Heart left ventricle (tissue), 16 donors: ENCODE measurements at regions not wholly inside any gene's neighbourhood (a gene's known extent, or its start where the extent isn't known, plus 50 kb on each side); places are given as distances from the start of the nearest gene placed in this dataset.

Source experiments
- ATAC-seq, 4 donors: fragments of 200-7000 bp; cut with Tn5 transposase; one replicate each; pipeline ENCODE4 v1.9.1; 2020 to 2022; ENCODE audit warnings: moderate library complexity in 4 of 4, mild to moderate bottlenecking in 3 of 4, moderate number of reproducible peaks in 1 of 4
- DNase-seq, 5 donors: peaks; one replicate each; pipeline ENCODE4 v3.0.0-alpha.2; 2020
- H3K27ac ChIP-seq, 12 donors: fragments of 200-600 bp; sonication (generic) in 4 of 12; one replicate each; pipeline versions ENCODE4 v1.5.0 to v1.8.0; 2016 to 2022; ENCODE audit warnings: mild to moderate bottlenecking in 2 of 12
- H3K27me3 ChIP-seq, 9 donors: fragments of 200-600 bp; sonication (generic) in 2 of 9; one replicate each; pipeline versions ENCODE4 v1.5.1 to v1.8.0; 2016 to 2022; ENCODE audit warnings: mild to moderate bottlenecking in 3 of 9
- H3K36me3 ChIP-seq, 9 donors: fragments of 200-600 bp; sonication (generic) in 2 of 9; one replicate each; pipeline versions ENCODE4 v1.5.0 to v1.8.0; 2018 to 2022; ENCODE audit warnings: mild to moderate bottlenecking in 2 of 9
- H3K4me1 ChIP-seq, 12 donors: fragments of 200-600 bp; sonication (generic) in 4 of 12; one replicate each; pipeline versions ENCODE4 v1.5.0 to v1.8.0; 2016 to 2022; ENCODE audit warnings: mild to moderate bottlenecking in 3 of 12
- H3K4me3 ChIP-seq, 12 donors: fragments of 200-600 bp; sonication (generic) in 4 of 12; one replicate each; pipeline versions ENCODE4 v1.5.0 to v1.8.0; 2017 to 2022; ENCODE audit warnings: mild to moderate bottlenecking in 9 of 12, moderate library complexity in 4 of 12
- H3K9me3 ChIP-seq, 12 donors: fragments of 200-600 bp; sonication (generic) in 4 of 12; one replicate each; pipeline versions ENCODE4 v1.5.0 to v1.8.0; 2016 to 2022; ENCODE audit warnings: mild to moderate bottlenecking in 1 of 12
- CTCF ChIP-seq, 12 donors: fragments of 200-600 bp; sonication (generic) in 4 of 12; IDR thresholded peaks; one replicate each; pipeline versions ENCODE4 v1.5.0 to v1.8.0; 2018 to 2022; ENCODE audit warnings: antibody characterized with exemption in 12 of 12, mild to moderate bottlenecking in 5 of 12
- POLR2A ChIP-seq, 2 donors: fragments of 450-650 bp; IDR thresholded peaks; one replicate each; pipeline ENCODE4 v1.6.1; 2017; ENCODE audit warnings: antibody characterized with exemption in 2 of 2, mild to moderate bottlenecking in 2 of 2, moderate library complexity in 2 of 2
- WGBS, 4 donors: extraction: QIAGEN DNeasy Blood & Tissue Kit in 2 of 4; methylation state at CpG; one replicate each; pipeline versions ENCODE4 v1.1.5 to v1.1.7; 2013 to 2018; 5-methylcytosine and 5-hydroxymethylcytosine counted together
- intact Hi-C, 10 donors: fragments of 100-400 bp; cut with DNase I; formaldehyde crosslinking; loops; one replicate each; pipeline versions ENCODE4 v1.11.1 to v1.14.2; 2022
- donor health status: ischemic (EF 13 %, LVEDD 7.1; RV severe dilation, severe dysfunction).
- donor health status: healthy with polysubstance abuse.
- donor health status: DM: no; HTN: yes; CAD: no.
- donor health status: DM: no; HTN: no; CAD: no.
- donor health status: ischemic (EF 25% LVEDD 6.9; RV normal size, moderate dysfunction).
- donor health status: ischemic (EF 25% LVEDD 5.7; RV mildly dilated, moderate dysfunction).
- donor health status: healthy.
- donor health status: DM: yes; HTN: yes; CAD: no.
- donor health status: ischemic (EF 35%, LVEDD 5.7; RV mildly dilated, moderate dysfunction).
- donor health status: nonischemic (EF 11% LVEDD 7.7; RV severe dilation, severe dysfunction).
- donor health status: DM: yes; HTN: yes; CAD: no.
- donor health status: PGD.
- donor health status: ischemic (EF 29% LVEDD 5.4; RV normal size, mild dysfunction).
- donor health status: nonischemic (EF 23%, LVEDD 6.1; RV moderate dilation, normal function).

- H3K27ac ChIP-seq, result no peak overlapping the region
- no peak overlapping the region for H3K4me3 ChIP-seq
- 60 to 74% (median 66%) methylated on average over 3 of the region's 3 CpGs for WGBS, 4 donors
- ATAC-seq, result no peak
- TF ChIP-seq CTCF (IDR thresholded peaks at IDR 0.05) (no peak), POLR2A (IDR thresholded peaks at IDR 0.05) (no peak)
- intact Hi-C loops, result no loop called here
- no peaks in the 10 kb centered on the region for H3K4me1 ChIP-seq
- H3K36me3 ChIP-seq, result no peaks in the 10 kb centered on the region
- no peaks in the 10 kb centered on the region for H3K9me3 ChIP-seq
- peaks cover 0 to 70% (median 28%) of the 10 kb centered on the region in 9 donors for H3K27me3 ChIP-seq
- DNase-seq, result no peak
Measured at GRCh38 chr5:176723440-176723839, 76.2 kb downstream of the TSPAN17 start.

- H3K27me3 ChIP-seq, result peaks cover 0 to 73% (median 24%) of the 10 kb centered on the region in 9 donors
- intact Hi-C loops, result no loop called here
- DNase-seq (no peak), ATAC-seq (no peak)
- no peak for TF ChIP-seq CTCF (IDR thresholded peaks at IDR 0.05)
- no peak for TF ChIP-seq POLR2A (IDR thresholded peaks at IDR 0.05)
- H3K36me3 ChIP-seq, result no peaks in the 10 kb centered on the region
- no peak overlapping the region for H3K27ac ChIP-seq
- H3K9me3 ChIP-seq, result no peaks in the 10 kb centered on the region
- 48 to 61% (median 60%) methylated on average over 8 of the region's 8 CpGs for WGBS, 4 donors
- no peak overlapping the region for H3K4me3 ChIP-seq
- H3K4me1 ChIP-seq, result no peaks in the 10 kb centered on the region
Measured at GRCh38 chr5:176724472-176724871, 77.2 kb downstream of the TSPAN17 start.

GRCh38 chr5:176725521-176726280 is 78.4 kb downstream of the TSPAN17 start:
- Histone ChIP-seq H3K27me3 (peaks cover 0 to 74% (median 23%) of the 10 kb centered on the region in 9 donors), H3K27ac (no peak overlapping the region), H3K36me3 (no peaks in the 10 kb centered on the region), H3K9me3 (peaks cover 0 to 3% (median 0%) of the 10 kb centered on the region in 12 donors), H3K4me3 (no peak overlapping the region), H3K4me1 (no peaks in the 10 kb centered on the region)
- 46 to 61% (median 52%) methylated on average over 20 to 22 of the region's 22 CpGs for WGBS, 4 donors
- DNase-seq (no peak), ATAC-seq (no peak)
- TF ChIP-seq POLR2A (IDR thresholded peaks at IDR 0.05), result no peak
- TF ChIP-seq CTCF (IDR thresholded peaks at IDR 0.05), result no peak
- intact Hi-C loops, result no loop called here

GRCh38 chr5:176726746-176727527 is 79.7 kb downstream of the TSPAN17 start:
- Histone ChIP-seq H3K4me3 (no peak overlapping the region), H3K27ac (no peak overlapping the region), H3K9me3 (peaks cover 0 to 7% (median 0%) of the 10 kb centered on the region in 12 donors), H3K36me3 (no peaks in the 10 kb centered on the region), H3K27me3 (peaks cover 0 to 86% (median 23%) of the 10 kb centered on the region in 9 donors), H3K4me1 (no peaks in the 10 kb centered on the region)
- DNase-seq (peak in 1 of 5 donors; percentile 44), ATAC-seq (peak in 2 of 4 donors; percentile 28 to 49)
- TF ChIP-seq CTCF (IDR thresholded peaks at IDR 0.05) (no peak), POLR2A (IDR thresholded peaks at IDR 0.05) (no peak)
- intact Hi-C loops, result no loop called here
- 72 to 81% (median 73%) methylated on average over 15 to 25 of the region's 25 CpGs for WGBS, 4 donors
